Tibial nerve (tissue), 4 donors: ENCODE measurements at regions not wholly inside any gene's neighbourhood (a gene's known extent, or its start where the extent isn't known, plus 50 kb on each side); places are given as distances from the start of the nearest gene placed in this dataset.

Source experiments
- DNase-seq, 2 donors: peaks; one replicate each; pipeline ENCODE4 v3.0.0-alpha.2; 2019; ENCODE audit warnings: low spot score in 2 of 2
- H3K27ac ChIP-seq, 4 donors: fragments of 200-600 bp; sonication (generic) in 3 of 4; one replicate each; pipeline ENCODE4 v1.5.1; 2017 to 2019; ENCODE audit warnings: mild to moderate bottlenecking in 1 of 4
- H3K27me3 ChIP-seq, 2 donors: fragments of 200-600 bp; sonication (generic) in 1 of 2; one replicate each; pipeline versions ENCODE4 v1.5.1 to v1.6.0; 2017 to 2019
- H3K36me3 ChIP-seq, 3 donors: fragments of 200-600 bp; sonication (generic); one replicate each; pipeline ENCODE4 v1.5.1; 2018 to 2019
- H3K4me1 ChIP-seq, 4 donors: fragments of 200-600 bp; sonication (generic) in 3 of 4; one replicate each; pipeline ENCODE4 v1.5.1; 2017 to 2019
- H3K4me3 ChIP-seq, 4 donors: fragments of 200-600 bp; sonication (generic) in 3 of 4; one replicate each; pipeline ENCODE4 v1.5.1; 2017 to 2019; ENCODE audit warnings: mild to moderate bottlenecking in 1 of 4, moderate library complexity in 1 of 4
- H3K9me3 ChIP-seq, 4 donors: fragments of 200-600 bp; sonication (generic) in 3 of 4; one replicate each; pipeline ENCODE4 v1.5.1; 2017 to 2019
- EP300 ChIP-seq, 2 donors: sonication (generic); formaldehyde crosslinking; IDR thresholded peaks; one replicate each; pipeline ENCODE4 v1.6.1; 2017; ENCODE audit warnings: antibody characterized with exemption in 2 of 2, mild to moderate bottlenecking in 1 of 2
- POLR2A ChIP-seq, 2 donors: fragments of 450-650 bp; IDR thresholded peaks; one replicate each; pipeline ENCODE4 v1.6.1; 2017; ENCODE audit warnings: antibody characterized with exemption in 2 of 2, mild to moderate bottlenecking in 2 of 2, moderate library complexity in 2 of 2
- WGBS, 2 donors: methylation state at CpG; one replicate each; pipeline ENCODE4 v1.1.5; 2018; 5-methylcytosine and 5-hydroxymethylcytosine counted together
- TF ChIP-seq, protein P1 (sequence below), 5 experiments: fragments of 200-600 bp in 3 of 5; fragments of 450-650 bp in 2 of 5; sonication (generic) in 3 of 5; IDR thresholded peaks; one replicate each; pipeline ENCODE4 v1.5.1; 2016 to 2019; ENCODE audit warnings: antibody characterized with exemption in 5 of 5, mild to moderate bottlenecking in 3 of 5, moderate library complexity in 2 of 5

DNA sequence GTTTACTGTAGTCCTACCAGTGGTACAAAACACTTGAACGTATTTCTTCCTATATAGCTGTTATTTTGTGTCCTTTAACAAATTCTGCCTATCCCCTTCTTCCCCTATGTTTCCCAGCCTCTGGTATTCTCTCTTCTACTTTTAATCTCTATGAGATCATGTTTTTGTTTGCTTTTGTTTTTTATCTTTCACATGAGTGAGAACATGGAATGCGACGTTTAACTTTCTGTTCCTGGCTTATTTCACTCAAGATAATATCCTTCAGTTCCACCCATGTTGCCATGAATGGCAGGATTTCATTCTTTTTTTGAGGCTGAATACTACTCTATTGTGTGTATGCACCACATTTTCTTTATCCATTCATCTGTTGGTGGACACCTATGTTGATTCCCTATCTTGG is 634.4 kb upstream of the WWC1 start:
- Histone ChIP-seq H3K4me3 (no peak overlapping the region), H3K9me3 (no peaks in the 10 kb centered on the region), H3K27ac (no peak overlapping the region), H3K36me3 (no peaks in the 10 kb centered on the region), H3K27me3 (no peaks in the 10 kb centered on the region), H3K4me1 (peaks cover 0 to 4% (median 0%) of the 10 kb centered on the region in 4 donors)
- no peak for DNase-seq
- WGBS, 2 donors = 66 to 69% methylated on average over 3 of the region's 3 CpGs
- TF ChIP-seq, protein P1, sequence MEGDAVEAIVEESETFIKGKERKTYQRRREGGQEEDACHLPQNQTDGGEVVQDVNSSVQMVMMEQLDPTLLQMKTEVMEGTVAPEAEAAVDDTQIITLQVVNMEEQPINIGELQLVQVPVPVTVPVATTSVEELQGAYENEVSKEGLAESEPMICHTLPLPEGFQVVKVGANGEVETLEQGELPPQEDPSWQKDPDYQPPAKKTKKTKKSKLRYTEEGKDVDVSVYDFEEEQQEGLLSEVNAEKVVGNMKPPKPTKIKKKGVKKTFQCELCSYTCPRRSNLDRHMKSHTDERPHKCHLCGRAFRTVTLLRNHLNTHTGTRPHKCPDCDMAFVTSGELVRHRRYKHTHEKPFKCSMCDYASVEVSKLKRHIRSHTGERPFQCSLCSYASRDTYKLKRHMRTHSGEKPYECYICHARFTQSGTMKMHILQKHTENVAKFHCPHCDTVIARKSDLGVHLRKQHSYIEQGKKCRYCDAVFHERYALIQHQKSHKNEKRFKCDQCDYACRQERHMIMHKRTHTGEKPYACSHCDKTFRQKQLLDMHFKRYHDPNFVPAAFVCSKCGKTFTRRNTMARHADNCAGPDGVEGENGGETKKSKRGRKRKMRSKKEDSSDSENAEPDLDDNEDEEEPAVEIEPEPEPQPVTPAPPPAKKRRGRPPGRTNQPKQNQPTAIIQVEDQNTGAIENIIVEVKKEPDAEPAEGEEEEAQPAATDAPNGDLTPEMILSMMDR (IDR thresholded peaks at IDR 0.05) = no peak
- TF ChIP-seq EP300 (IDR thresholded peaks at IDR 0.05) (no peak), POLR2A (IDR thresholded peaks at IDR 0.05) (no peak)

DNA sequence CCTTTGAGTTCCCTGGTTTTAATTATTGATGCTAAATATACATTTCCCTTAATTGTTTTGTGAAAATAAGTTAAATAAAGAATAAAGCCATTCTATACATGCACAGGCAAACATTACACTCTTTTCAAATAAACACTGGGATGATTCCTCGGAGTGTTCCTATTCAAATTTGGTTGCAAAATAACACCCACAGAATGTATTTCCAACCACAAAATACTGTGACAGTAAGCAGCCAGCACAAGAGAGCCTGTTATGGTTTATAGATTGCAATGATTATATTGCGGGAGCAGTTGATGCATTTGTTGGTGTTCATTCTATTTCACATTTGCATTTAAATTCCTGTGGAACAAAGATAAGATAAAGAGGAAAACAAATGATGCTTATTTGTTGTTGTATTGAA is 632.6 kb upstream of the WWC1 start:
- TF ChIP-seq POLR2A (IDR thresholded peaks at IDR 0.05) (no peak), EP300 (IDR thresholded peaks at IDR 0.05) (no peak)
- TF ChIP-seq, protein P1 (IDR thresholded peaks at IDR 0.05) = no peak
- WGBS, 2 donors = 67 to 70% methylated on average over 2 of the region's 2 CpGs
- DNase-seq = no peak

DNA sequence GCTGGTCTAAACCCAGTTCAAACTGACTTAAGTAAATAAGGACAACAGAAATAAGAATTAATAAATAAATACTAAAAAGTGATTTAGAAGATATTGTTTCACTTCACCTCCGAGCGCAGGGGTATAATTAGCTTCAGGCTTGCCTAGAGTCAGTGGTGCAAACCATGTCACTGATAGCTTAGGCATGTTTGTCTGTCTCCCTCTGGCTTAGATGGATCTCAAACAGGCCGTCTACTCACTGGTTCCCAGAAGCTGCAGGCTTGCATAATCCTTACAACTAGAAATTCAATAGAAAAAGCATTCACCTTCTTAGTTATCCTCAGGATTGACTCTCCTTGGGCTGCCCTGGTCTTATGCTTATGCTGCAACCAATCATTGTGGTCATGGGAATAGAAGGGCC is 629.8 kb upstream of the WWC1 start:
- no peak for DNase-seq
- no peaks in the 10 kb centered on the region for H3K9me3 ChIP-seq
- H3K27me3 ChIP-seq = no peaks in the 10 kb centered on the region
- WGBS, 2 donors = 87 to 88% methylated on average over 3 of the region's 3 CpGs
- no peaks in the 10 kb centered on the region for H3K4me1 ChIP-seq
- no peak overlapping the region for H3K4me3 ChIP-seq
- H3K27ac ChIP-seq = no peak overlapping the region
- TF ChIP-seq EP300 (IDR thresholded peaks at IDR 0.05) (no peak), POLR2A (IDR thresholded peaks at IDR 0.05) (no peak)
- TF ChIP-seq, protein P1 (IDR thresholded peaks at IDR 0.05) = no peak
- H3K36me3 ChIP-seq = no peaks in the 10 kb centered on the region

More for the DNA sequence above, 632.6 kb upstream of the WWC1 start:
- Histone ChIP-seq H3K27ac (no peak overlapping the region), H3K4me1 (peaks cover 0 to 4% (median 0%) of the 10 kb centered on the region in 4 donors), H3K36me3 (no peaks in the 10 kb centered on the region), H3K4me3 (no peak overlapping the region), H3K27me3 (no peaks in the 10 kb centered on the region), H3K9me3 (no peaks in the 10 kb centered on the region)

DNA sequence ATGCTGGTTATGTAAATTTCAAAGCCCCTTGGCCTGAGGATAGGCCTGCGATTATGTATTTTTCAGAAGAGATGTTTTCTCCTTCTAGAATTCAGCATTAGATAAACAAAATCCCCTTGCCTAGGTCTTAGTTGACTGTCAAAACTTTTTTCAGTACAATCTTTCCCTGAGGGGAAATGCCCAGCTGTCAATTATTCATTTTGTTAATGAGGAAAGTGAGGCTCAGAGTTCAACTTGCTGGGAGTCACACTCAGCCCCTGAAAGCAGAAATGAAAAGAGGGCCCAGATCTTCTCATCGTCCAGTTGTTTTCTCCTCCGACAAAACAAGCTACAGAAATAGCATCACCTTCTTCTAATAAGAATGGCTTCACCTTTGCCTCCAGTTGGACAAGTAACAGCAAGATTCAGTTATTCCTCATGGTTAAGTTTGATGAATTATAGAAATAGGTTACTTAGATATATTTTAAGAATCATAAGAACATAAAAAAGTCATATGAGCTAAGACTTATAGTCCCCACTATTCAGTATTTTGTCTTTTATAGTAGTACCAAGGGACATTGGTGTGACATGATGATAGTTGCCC is 627.1 kb upstream of the WWC1 start:
- 85 to 96% methylated on average over 3 of the region's 3 CpGs for WGBS, 2 donors
- no peaks in the 10 kb centered on the region for H3K4me1 ChIP-seq
- H3K27me3 ChIP-seq = no peaks in the 10 kb centered on the region
- no peaks in the 10 kb centered on the region for H3K36me3 ChIP-seq
- H3K27ac ChIP-seq = no peak overlapping the region
- H3K4me3 ChIP-seq = no peak overlapping the region
- DNase-seq = no peak
- H3K9me3 ChIP-seq = no peaks in the 10 kb centered on the region
- TF ChIP-seq POLR2A (IDR thresholded peaks at IDR 0.05) (no peak), EP300 (IDR thresholded peaks at IDR 0.05) (no peak)
- TF ChIP-seq, protein P1 (IDR thresholded peaks at IDR 0.05) = no peak

DNA sequence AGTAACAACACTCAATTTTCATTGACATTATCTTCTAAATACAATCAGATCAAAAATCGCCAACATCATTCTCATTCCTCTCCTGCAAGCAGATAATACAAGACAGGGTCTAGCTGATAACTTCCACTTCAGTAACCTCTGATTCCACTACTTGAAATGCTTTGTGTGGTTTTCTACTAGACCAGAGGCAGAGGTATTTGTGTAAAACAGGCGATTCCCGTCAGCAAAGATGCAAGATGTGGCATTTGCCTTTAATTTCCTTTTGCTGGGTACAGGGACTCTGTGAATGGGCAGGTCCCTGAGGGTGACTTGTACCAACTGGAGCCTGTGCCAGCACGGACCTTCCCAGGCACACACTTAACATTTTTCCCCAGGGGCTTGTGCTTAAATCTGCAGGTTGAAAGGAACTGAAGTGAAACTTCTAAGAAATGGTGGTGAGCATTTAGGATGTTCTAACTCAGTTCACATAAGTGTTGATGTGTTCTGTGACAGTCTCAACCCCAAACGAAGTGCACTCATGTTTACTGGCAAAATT is 625.5 kb upstream of the WWC1 start:
- H3K27me3 ChIP-seq = no peaks in the 10 kb centered on the region
- H3K9me3 ChIP-seq = no peaks in the 10 kb centered on the region
- H3K4me1 ChIP-seq = no peaks in the 10 kb centered on the region
- H3K36me3 ChIP-seq = no peaks in the 10 kb centered on the region
- no peak overlapping the region for H3K27ac ChIP-seq
- WGBS, 2 donors = 73 to 74% methylated on average over 5 of the region's 5 CpGs
- H3K4me3 ChIP-seq = no peak overlapping the region
- DNase-seq = no peak
- TF ChIP-seq EP300 (IDR thresholded peaks at IDR 0.05) (no peak), POLR2A (IDR thresholded peaks at IDR 0.05) (no peak)
- TF ChIP-seq, protein P1 (IDR thresholded peaks at IDR 0.05) = no peak
